Activated naive CD8-positive, alpha-beta T cell treated with anti-CD3 and anti-CD28 coated beads for 36 hours (primary cell): ENCODE measurements at regions not wholly inside any gene's neighbourhood (a gene's known extent, or its start where the extent isn't known, plus 50 kb on each side); places are given as distances from the start of the nearest gene placed in this dataset.
"Not testable (repeated sequence)": the region's sequence is repeated elsewhere in the genome, so short reads cannot be mapped to it uniquely, and the experiment has no call there.

Experiments used
- DNase-seq: peaks from one replicate; pipeline ENCODE4 v3.0.0; 2021
- H3K27ac Mint-ChIP-seq: one replicate; pipeline ENCODE4 v1.8.0; 2022; ENCODE audit warnings: mild to moderate bottlenecking, moderate library complexity, mixed read lengths
- H3K27me3 Mint-ChIP-seq: one replicate; pipeline ENCODE4 v1.8.0; 2022; ENCODE audit warnings: mild to moderate bottlenecking, mixed read lengths
- H3K36me3 Mint-ChIP-seq: one replicate; pipeline ENCODE4 v1.8.0; 2021; ENCODE audit warnings: mild to moderate bottlenecking, mixed read lengths
- H3K4me1 Mint-ChIP-seq: one replicate; pipeline ENCODE4 v1.8.0; 2021; ENCODE audit warnings: mixed read lengths
- H3K4me3 Mint-ChIP-seq: one replicate; pipeline ENCODE4 v1.8.0; 2022; ENCODE audit warnings: mild to moderate bottlenecking, moderate library complexity, mixed read lengths
- H3K9me3 Mint-ChIP-seq: one replicate; pipeline ENCODE4 v1.8.0; 2022; ENCODE audit warnings: mixed read lengths

DNA sequence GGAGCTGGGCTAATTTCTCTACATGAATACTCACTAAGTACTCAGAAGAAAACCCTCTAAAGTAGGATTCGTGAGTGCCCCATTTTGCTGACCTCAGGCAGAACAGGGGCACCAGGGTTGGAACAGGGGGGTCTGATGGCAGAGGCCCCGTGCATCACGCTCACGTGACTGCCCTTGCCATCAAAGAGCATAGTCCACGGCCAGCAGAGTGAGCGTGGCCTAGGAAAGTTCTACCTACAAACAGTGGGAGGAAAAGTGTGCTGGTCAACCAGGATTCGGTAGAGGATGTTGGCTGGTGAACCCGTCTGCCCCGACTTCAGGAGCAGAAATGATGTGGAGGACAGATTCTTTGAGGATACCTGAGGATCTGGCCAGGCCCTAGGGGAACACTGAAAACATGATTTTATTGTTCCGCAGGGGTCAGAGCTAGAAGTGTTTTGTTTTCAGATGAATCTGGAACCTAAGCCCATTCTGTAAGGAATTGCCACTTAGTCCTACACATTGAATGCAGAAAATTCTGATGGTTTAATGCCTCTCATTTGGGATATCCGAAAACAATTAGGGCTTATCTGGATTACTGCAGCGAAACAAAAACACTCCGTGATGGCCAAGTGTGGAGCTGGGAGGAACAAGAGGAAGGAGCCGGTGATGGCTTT is 138.8 kb upstream of the SHH start:
- Mint-ChIP-seq H3K4me3 (no peak overlapping the region), H3K27ac (no peak overlapping the region), H3K27me3 (peaks cover 20% of the 10 kb centered on the region), H3K36me3 (no peaks in the 10 kb centered on the region), H3K4me1 (no peaks in the 10 kb centered on the region), H3K9me3 (peaks cover 4% of the 10 kb centered on the region)
- no peak for DNase-seq

- peaks cover 6% of the 10 kb centered on the region for H3K4me1 Mint-ChIP-seq
- no peak overlapping the region for H3K27ac Mint-ChIP-seq
- peaks cover 20% of the 10 kb centered on the region for H3K27me3 Mint-ChIP-seq
- peaks cover 5% of the 10 kb centered on the region for H3K9me3 Mint-ChIP-seq
- no peak for DNase-seq
- no peak overlapping the region for H3K4me3 Mint-ChIP-seq
- no peaks in the 10 kb centered on the region for H3K36me3 Mint-ChIP-seq
These were observed 136.6 kb upstream of the SHH start for GRCh38 chr7:155948845-155949244.

DNA sequence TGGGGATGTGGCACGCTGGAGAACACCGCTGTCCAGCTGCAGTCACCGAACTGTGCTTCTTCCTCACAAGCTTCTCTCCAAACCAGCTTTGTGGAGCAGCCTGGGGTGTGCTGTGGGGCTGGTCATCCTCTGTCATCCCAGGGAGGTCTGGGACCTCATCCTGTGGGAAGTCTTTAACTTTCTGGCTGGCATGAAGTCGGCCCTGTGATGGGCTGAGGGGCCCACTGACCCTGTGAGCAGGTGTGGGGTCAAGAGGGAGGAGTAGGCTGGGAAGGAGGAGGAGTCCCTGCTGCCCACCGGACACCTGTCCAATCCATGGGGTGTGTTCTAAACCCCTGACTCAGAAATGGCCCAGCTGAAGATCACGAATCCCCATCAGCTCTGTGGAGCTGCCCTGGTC is 136.2 kb upstream of the SHH start:
- no peak overlapping the region for H3K4me3 Mint-ChIP-seq
- H3K9me3 Mint-ChIP-seq = peaks cover 5% of the 10 kb centered on the region
- H3K4me1 Mint-ChIP-seq = peaks cover 10% of the 10 kb centered on the region
- peaks cover 20% of the 10 kb centered on the region for H3K27me3 Mint-ChIP-seq
- no peak overlapping the region for H3K27ac Mint-ChIP-seq
- H3K36me3 Mint-ChIP-seq = no peaks in the 10 kb centered on the region
- no peak for DNase-seq

GRCh38 chr7:155947051-155947450 is 134.8 kb upstream of the SHH start:
- H3K4me1 Mint-ChIP-seq = peaks cover 16% of the 10 kb centered on the region
- H3K36me3 Mint-ChIP-seq = no peaks in the 10 kb centered on the region

GRCh38 chr7:155945670-155946325 is 133.5 kb upstream of the SHH start:
- Mint-ChIP-seq H3K4me3 (no peak overlapping the region), H3K36me3 (no peaks in the 10 kb centered on the region), H3K4me1 (peaks cover 17% of the 10 kb centered on the region), H3K27me3 (peaks cover 33% of the 10 kb centered on the region), H3K27ac (no peak overlapping the region), H3K9me3 (peaks cover 5% of the 10 kb centered on the region)
- DNase-seq = no peak

More at GRCh38 chr7:155947051-155947450, 134.8 kb upstream of the SHH start:
- DNase-seq = no peak
- H3K9me3 Mint-ChIP-seq = peaks cover 5% of the 10 kb centered on the region
- peaks cover 26% of the 10 kb centered on the region for H3K27me3 Mint-ChIP-seq
- no peak overlapping the region for H3K4me3 Mint-ChIP-seq
- no peak overlapping the region for H3K27ac Mint-ChIP-seq

GRCh38 chr7:155944901-155945300 is 132.6 kb upstream of the SHH start:
- peaks cover 7% of the 10 kb centered on the region for H3K9me3 Mint-ChIP-seq
- peaks cover 17% of the 10 kb centered on the region for H3K4me1 Mint-ChIP-seq
- peaks cover 2% of the 10 kb centered on the region for H3K36me3 Mint-ChIP-seq
- H3K4me3 Mint-ChIP-seq = no peak overlapping the region
- H3K27ac Mint-ChIP-seq = no peak overlapping the region
- peaks cover 38% of the 10 kb centered on the region for H3K27me3 Mint-ChIP-seq
- DNase-seq = no peak

DNA sequence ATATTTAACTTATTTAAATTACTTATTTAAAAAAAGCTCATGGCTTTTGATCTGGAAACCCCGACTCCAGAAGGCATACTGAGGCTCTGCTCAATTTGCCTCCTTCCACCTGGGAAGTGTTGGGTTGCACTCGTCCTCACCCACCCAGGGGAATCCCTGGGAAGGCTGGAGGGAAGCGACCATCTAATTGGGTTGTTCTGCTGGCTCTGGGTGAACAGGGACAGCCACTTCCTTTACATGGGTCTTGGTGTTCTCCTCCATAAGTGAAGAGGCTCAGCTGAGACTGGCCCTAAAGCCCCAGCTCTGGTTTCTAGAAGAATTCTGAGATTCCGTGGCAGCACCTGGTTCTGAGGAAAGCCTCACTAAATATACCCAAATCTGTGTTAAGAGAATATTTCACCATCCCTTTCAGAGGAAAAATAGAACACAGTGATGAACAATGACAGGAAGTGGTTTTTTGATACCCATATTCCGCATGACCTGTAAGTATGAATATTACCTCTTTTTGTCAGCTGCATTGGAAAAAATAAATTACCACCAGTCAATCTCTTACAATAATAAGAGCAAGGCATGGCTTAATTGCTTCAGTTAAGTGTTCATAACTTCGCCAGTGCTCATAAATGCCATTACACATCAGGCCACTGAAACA is 131.1 kb upstream of the SHH start:
- H3K36me3 Mint-ChIP-seq = peaks cover 4% of the 10 kb centered on the region
- H3K27ac Mint-ChIP-seq = no peak overlapping the region
- no peak for DNase-seq
- peaks cover 17% of the 10 kb centered on the region for H3K4me1 Mint-ChIP-seq
- H3K9me3 Mint-ChIP-seq = peaks cover 18% of the 10 kb centered on the region
- H3K4me3 Mint-ChIP-seq = no peak overlapping the region
- H3K27me3 Mint-ChIP-seq = peaks cover 35% of the 10 kb centered on the region

GRCh38 chr7:155942226-155942950 is 130.1 kb upstream of the SHH start:
- Mint-ChIP-seq H3K27me3 (peaks cover 28% of the 10 kb centered on the region), H3K4me3 (no peak overlapping the region), H3K27ac (no peak overlapping the region)

GRCh38 chr7:155941688-155942087 is 129.4 kb upstream of the SHH start:
- Mint-ChIP-seq H3K36me3 (peaks cover 4% of the 10 kb centered on the region), H3K9me3 (peaks cover 18% of the 10 kb centered on the region), H3K27ac (no peak overlapping the region), H3K4me3 (no peak overlapping the region), H3K4me1 (peaks cover 17% of the 10 kb centered on the region), H3K27me3 (peaks cover 26% of the 10 kb centered on the region)
- DNase-seq = no peak

More at GRCh38 chr7:155942226-155942950, 130.1 kb upstream of the SHH start:
- Mint-ChIP-seq H3K9me3 (peaks cover 18% of the 10 kb centered on the region), H3K4me1 (peaks cover 17% of the 10 kb centered on the region), H3K36me3 (peaks cover 4% of the 10 kb centered on the region)
- no peak for DNase-seq

DNA sequence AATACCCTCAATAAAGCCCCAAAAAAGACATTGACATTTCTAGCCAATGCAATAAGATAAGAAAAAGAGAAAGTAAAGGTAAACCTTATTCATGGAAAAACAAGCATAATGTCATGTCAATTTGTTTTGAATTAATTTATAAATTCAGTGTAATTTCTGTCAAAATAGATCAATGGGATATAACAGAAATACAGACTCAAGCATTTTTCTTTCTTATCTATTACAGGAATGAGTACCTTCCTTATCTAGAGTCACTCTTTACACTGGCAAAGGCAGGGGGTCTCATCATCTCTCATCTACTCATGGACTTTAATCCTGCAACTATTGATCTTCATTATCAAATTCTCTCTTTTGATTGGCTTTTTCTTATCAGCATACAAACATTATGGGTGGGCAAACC is 127.1 kb upstream of the SHH start:
- Mint-ChIP-seq H3K9me3 (peaks cover 13% of the 10 kb centered on the region), H3K4me1 (peaks cover 14% of the 10 kb centered on the region), H3K36me3 (peaks cover 4% of the 10 kb centered on the region), H3K4me3 (no peak overlapping the region), H3K27ac (no peak overlapping the region), H3K27me3 (peaks cover 21% of the 10 kb centered on the region)
- DNase-seq = no peak

DNA sequence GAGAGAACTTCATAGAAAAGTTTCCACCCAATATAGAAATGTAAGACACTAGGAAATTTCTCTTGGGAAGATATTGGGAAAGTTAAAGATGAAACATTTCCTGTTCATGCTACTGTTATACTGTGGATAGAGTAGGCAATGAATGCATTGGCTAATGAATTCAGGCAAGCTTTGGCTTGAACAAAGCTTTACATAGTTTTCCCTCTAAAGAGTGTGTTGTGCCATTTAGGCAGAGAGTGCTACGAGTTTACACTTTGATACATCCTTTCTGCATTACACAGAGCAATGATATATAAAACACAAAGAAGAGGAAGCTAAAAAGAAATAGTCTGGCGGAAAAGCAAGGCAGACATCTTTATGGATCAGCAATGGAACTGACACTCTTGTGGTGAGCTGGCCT is 125.9 kb upstream of the SHH start:
- Mint-ChIP-seq H3K4me1 (peaks cover 4% of the 10 kb centered on the region), H3K4me3 (no peak overlapping the region), H3K9me3 (peaks cover 15% of the 10 kb centered on the region), H3K36me3 (peaks cover 4% of the 10 kb centered on the region), H3K27me3 (peaks cover 21% of the 10 kb centered on the region), H3K27ac (no peak overlapping the region)
- DNase-seq = no peak

DNA sequence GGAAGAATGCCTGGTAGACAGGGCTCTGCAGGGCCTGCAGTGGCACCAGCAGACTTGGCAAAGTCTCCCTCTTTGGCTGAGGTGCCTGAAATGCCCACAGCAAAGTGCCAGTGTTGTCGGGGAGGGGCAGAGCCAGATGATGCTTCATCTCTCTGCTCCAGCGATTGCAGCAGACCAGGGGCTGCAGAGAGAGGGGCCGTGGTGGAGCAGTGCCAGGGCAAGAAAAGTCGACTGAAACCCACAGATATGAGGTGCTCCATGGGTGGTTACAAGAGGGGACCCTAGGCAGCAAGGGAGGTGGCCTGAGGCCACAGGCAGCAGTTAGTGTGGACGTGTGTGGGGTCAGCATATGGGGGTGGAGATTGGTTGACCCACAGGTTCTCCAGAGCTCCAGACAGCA is 123.5 kb upstream of the SHH start:
- no peak overlapping the region for H3K4me3 Mint-ChIP-seq
- no peak for DNase-seq
- peaks cover 4% of the 10 kb centered on the region for H3K36me3 Mint-ChIP-seq
- peaks cover 15% of the 10 kb centered on the region for H3K9me3 Mint-ChIP-seq
- no peak overlapping the region for H3K27ac Mint-ChIP-seq
- peaks cover 9% of the 10 kb centered on the region for H3K27me3 Mint-ChIP-seq
- no peaks in the 10 kb centered on the region for H3K4me1 Mint-ChIP-seq

DNA sequence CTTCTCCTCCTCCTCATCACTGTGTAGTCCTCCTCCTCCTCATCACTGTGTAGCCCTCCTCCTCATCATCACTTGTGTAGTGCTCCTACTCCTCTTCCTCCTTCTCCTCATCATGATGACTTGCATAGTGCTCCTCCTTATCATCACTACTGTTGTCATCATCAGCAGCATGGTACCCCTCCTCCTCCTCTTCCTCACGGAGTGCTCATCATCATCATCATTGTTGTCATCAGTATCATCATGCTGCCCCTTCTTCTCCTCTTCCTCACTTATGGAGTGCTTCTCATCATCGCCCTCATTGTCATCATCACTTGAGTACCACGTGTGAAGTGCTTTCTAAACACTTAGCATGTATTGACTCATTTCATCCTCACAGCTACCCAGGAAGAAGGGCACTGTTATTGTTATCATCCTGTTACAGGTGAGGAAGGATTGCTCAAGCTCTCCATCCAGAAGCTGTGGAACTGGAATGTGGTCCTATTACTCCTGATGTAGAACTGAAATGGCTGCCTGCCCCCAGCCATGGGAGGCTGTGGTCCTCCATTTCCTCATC is 122.8 kb upstream of the SHH start:
- Mint-ChIP-seq H3K27ac (no peak overlapping the region), H3K9me3 (peaks cover 15% of the 10 kb centered on the region), H3K4me3 (no peak overlapping the region), H3K4me1 (no peaks in the 10 kb centered on the region), H3K27me3 (peaks cover 6% of the 10 kb centered on the region), H3K36me3 (peaks cover 3% of the 10 kb centered on the region)
- no peak for DNase-seq

DNA sequence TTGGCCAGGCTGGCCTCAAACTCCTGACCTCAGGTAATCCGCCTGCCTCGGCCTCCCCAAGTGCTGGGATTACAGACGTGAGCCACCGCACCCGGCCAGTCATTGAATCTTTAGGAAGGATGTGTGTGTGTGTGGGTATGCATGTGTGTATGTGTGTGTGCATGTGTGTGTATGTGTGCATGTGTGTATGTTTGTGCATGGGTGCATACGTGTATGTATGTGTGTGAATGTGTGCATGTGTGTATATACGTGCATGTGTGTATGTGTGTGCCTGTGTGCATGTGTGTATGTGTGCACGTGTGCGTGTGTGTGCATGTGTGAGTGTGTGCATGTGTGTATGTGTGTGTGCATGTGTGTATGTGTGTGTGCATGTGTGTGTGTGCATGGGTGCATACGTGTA is 120.1 kb upstream of the SHH start:
- H3K9me3 Mint-ChIP-seq, H3K27ac Mint-ChIP-seq, DNase-seq, H3K4me3 Mint-ChIP-seq, H3K4me1 Mint-ChIP-seq, H3K36me3 Mint-ChIP-seq: not testable (repeated sequence)
- H3K27me3 Mint-ChIP-seq = peaks cover 19% of the 10 kb centered on the region
